ENCODE measurements at regions not wholly inside any gene's neighbourhood (a gene's known extent, or its start where the extent isn't known, plus 50 kb on each side); places are given as distances from the start of the nearest gene placed in this dataset.

- TF ChIP-seq CTCF (IDR thresholded peaks at IDR 0.05): no peak
- no peak for TF ChIP-seq POLR2A (IDR thresholded peaks at IDR 0.05)
Observed at GRCh38 chr15:70525551-70525950, 237.8 kb downstream of the UACA start.
